Endothelial cell of umbilical vein (primary cell): ENCODE measurements at regions not wholly inside any gene's neighbourhood (a gene's known extent, or its start where the extent isn't known, plus 50 kb on each side); places are given as distances from the start of the nearest gene placed in this dataset.

Source experiments
- BruUV-seq: library from RNA; stranded (reverse); fragments of 400-500 nt; replicated peaks from 2 replicates; lab custom pipeline; 2021; lab: Mats Ljungman, UMichigan
- CTCF ChIA-PET: fragments of 300-600, 350-600 bp; sonication (Branson Sonifier 250); formaldehyde crosslinking; loops from one replicate; lab custom pipeline; 2021; ENCODE audit warnings: antibody characterized with exemption, inconsistent platforms; lab: Charles Lee
- POLR2A ChIA-PET: fragments of 300-600, 350-600 bp; sonication (Branson Sonifier 250); formaldehyde crosslinking; loops from one replicate; lab custom pipeline; 2021; ENCODE audit warnings: antibody characterized with exemption, inconsistent platforms; lab: Charles Lee
- DNase-seq: peaks from one replicate; pipeline ENCODE4 v3.0.0-alpha.2; 2011; ENCODE audit warnings: low read depth, low spot score
- FAIRE-seq: peaks from 2 replicates; lab custom pipeline; 2011; peaks lifted over from hg19 to GRCh38; lab: Jason Lieb, UNC
- H2AFZ ChIP-seq: 2 replicates; pipeline ENCODE4 v1.6.0; 2012; ENCODE audit warnings: low read depth, low read length, control low read depth, inconsistent platforms
- H3K27ac ChIP-seq: 2 replicates; pipeline ENCODE4 v1.5.1; 2011; ENCODE audit warnings: low read depth, mild to moderate bottlenecking, control low read depth, low read length, moderate library complexity; ENCODE audit not compliant: insufficient read depth
- H3K27me3 ChIP-seq, 2 experiments: 2 replicates each; pipeline versions ENCODE4 v1.6.0 to v1.6.1; 2011; ENCODE audit warnings: low read length in 2 of 2, mixed read lengths in 1 of 2; ENCODE audit not compliant: control insufficient read depth in 2 of 2, insufficient read depth in 2 of 2
- H3K36me3 ChIP-seq, 2 experiments: 2 replicates in 1 of 2; 3 replicates in 1 of 2; pipeline ENCODE4 v1.5.1; 2011; ENCODE audit warnings: low read length in 2 of 2, mild to moderate bottlenecking in 1 of 2, moderate library complexity in 1 of 2; ENCODE audit not compliant: control insufficient read depth in 2 of 2, insufficient read depth in 2 of 2; ENCODE audit errors: extremely low read depth in 1 of 2
- H3K4me1 ChIP-seq: 3 replicates; pipeline ENCODE4 v1.5.1; 2011; ENCODE audit warnings: mild to moderate bottlenecking, low read length; ENCODE audit not compliant: control insufficient read depth, insufficient read depth; ENCODE audit errors: extremely low read depth
- H3K4me2 ChIP-seq: 2 replicates; pipeline ENCODE4 v1.6.1; 2011; ENCODE audit warnings: low read length, control low read depth, mixed read lengths; ENCODE audit not compliant: insufficient read depth
- H3K4me3 ChIP-seq, 3 experiments: fragments of 200-600 bp in 1 of 3; sonication (generic), shearing (Covaris generic) in 1 of 3; replicated peaks in 1 of 3; 2 replicates each; pipeline ENCODE4 v1.5.1; 2011 to 2016; ENCODE audit warnings: control low read depth in 3 of 3, low read length in 3 of 3, mild to moderate bottlenecking in 2 of 3, inconsistent platforms in 1 of 3, low read depth in 1 of 3, moderate library complexity in 1 of 3; ENCODE audit not compliant: insufficient read depth in 1 of 3
- H3K79me2 ChIP-seq: 2 replicates; pipeline ENCODE4 v1.6.0; 2012; ENCODE audit warnings: low read length, inconsistent platforms; ENCODE audit not compliant: control insufficient read depth, insufficient read depth
- H3K9ac ChIP-seq: replicated peaks from 2 replicates; pipeline ENCODE3; 2011; ENCODE audit warnings: low read length, control low read depth; ENCODE audit not compliant: insufficient read depth; ENCODE audit errors: extremely low read depth
- H3K9me1 ChIP-seq: replicated peaks from 3 replicates; pipeline ENCODE4 v1.6.0; 2011; ENCODE audit warnings: mild to moderate bottlenecking, low read length; ENCODE audit not compliant: control insufficient read depth, insufficient read depth; ENCODE audit errors: extremely low read depth
- H3K9me3 ChIP-seq: replicated peaks from 2 replicates; pipeline ENCODE4 v1.5.1; 2012; ENCODE audit warnings: low read length, inconsistent platforms; ENCODE audit not compliant: control insufficient read depth, insufficient read depth
- H4K20me1 ChIP-seq: replicated peaks from 2 replicates; pipeline ENCODE3; 2011; ENCODE audit warnings: mild to moderate bottlenecking, low read length; ENCODE audit not compliant: control insufficient read depth, insufficient read depth; ENCODE audit errors: extremely low read depth
- EZH2 ChIP-seq: IDR thresholded peaks from 2 replicates; pipeline ENCODE4 v1.6.1; 2012; ENCODE audit warnings: borderline replicate concordance, low read depth, mild to moderate bottlenecking, moderate library complexity, low read length, inconsistent platforms; ENCODE audit not compliant: severe bottlenecking
- FOS ChIP-seq: IDR thresholded peaks from 2 replicates; pipeline ENCODE4 v1.6.1; 2011; ENCODE audit warnings: mild to moderate bottlenecking, low read length, moderate library complexity, borderline replicate concordance; ENCODE audit not compliant: insufficient read depth
- GATA2 ChIP-seq: IDR thresholded peaks from 2 replicates; pipeline ENCODE4 v1.7.0; 2011; ENCODE audit warnings: low read depth, mild to moderate bottlenecking, moderate library complexity, mixed read lengths, low read length; ENCODE audit not compliant: insufficient read length, insufficient read depth
- JUN ChIP-seq: IDR thresholded peaks from 2 replicates; pipeline ENCODE4 v1.6.1; 2011; ENCODE audit warnings: borderline replicate concordance, low read depth; ENCODE audit not compliant: insufficient read length, insufficient read depth
- MYC ChIP-seq: IDR thresholded peaks from one replicate; pipeline ENCODE4 v1.6.1; 2011; ENCODE audit warnings: mild to moderate bottlenecking, low read depth, low read length
- POLR2A ChIP-seq: IDR thresholded peaks from 2 replicates; pipeline ENCODE4 v1.6.1; 2012; ENCODE audit warnings: low read depth, mild to moderate bottlenecking, control low read depth, low read length
- POLR2AphosphoS5 ChIP-seq: IDR thresholded peaks from 2 replicates; pipeline ENCODE4 v1.6.1; 2012; ENCODE audit warnings: low read depth, mild to moderate bottlenecking, control low read depth, low read length, moderate library complexity; ENCODE audit not compliant: insufficient read depth
- dilution Hi-C: fragments of 300-500 bp; cut with MboI; formaldehyde crosslinking; loops from one replicate; pipeline ENCODE4 v1.15.0; 2019; ENCODE audit warnings: low sequenced_read_pairs; ENCODE audit not compliant: extremely low pct_ligation_motif_present
- intact Hi-C: fragments of 100-400 bp; cut with micrococcal nuclease; formaldehyde crosslinking; loops from one replicate; pipeline ENCODE4 v1.10.0; 2022
- TF ChIP-seq, protein P1 (sequence below), 2 donors: IDR thresholded peaks; 1 replicate in 1 of 2; 2 replicates in 1 of 2; pipeline ENCODE4 v1.5.1; 2011; ENCODE audit warnings: low read length in 2 of 2, mild to moderate bottlenecking in 2 of 2, moderate library complexity in 2 of 2, control low read depth in 1 of 2, inconsistent platforms in 1 of 2, low read depth in 1 of 2; ENCODE audit not compliant: insufficient read depth in 1 of 2; ENCODE audit errors: extremely low read depth in 1 of 2
- TF ChIP-seq, protein P2 (sequence below): IDR thresholded peaks from 2 replicates; pipeline ENCODE4 v1.6.1; 2011; ENCODE audit not compliant: insufficient read depth, insufficient read length

DNA sequence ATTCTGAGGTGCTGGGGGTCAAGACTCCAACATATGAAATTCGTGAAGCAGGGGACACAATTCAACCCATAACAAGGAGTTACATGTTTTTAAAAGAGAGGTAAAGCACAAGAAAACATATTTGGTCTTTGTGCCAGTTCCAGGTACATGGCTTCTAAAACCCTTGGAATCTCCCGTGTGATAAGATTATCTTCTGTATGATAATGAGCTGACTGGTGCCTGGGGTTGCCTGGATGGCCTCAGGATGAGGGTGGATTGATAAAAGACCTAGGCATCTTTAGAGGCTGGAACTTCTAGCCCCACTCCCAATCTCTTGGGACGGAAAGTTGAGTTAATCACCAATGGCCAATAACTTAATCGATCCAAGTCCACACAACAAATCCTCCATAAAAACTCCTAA lies 87.0 kb downstream of the FAM217A start:
- H3K27ac ChIP-seq: no peak overlapping the region
- CTCF ChIA-PET: interaction anchor here (0.8 to 1.2 kb wide), 3 partner anchors 13 to 249 kb away, joined by 3 to 4 read pairs (median 4); partner anchors contain the start of gene FAM50B
- H4K20me1 ChIP-seq: no peaks in the 10 kb centered on the region
- no peaks in the 10 kb centered on the region for H3K27me3 ChIP-seq
- POLR2A ChIA-PET: no interaction called here
- no peak overlapping the region for H3K4me3 ChIP-seq
- TF ChIP-seq JUN: no peak
- no peak for TF ChIP-seq POLR2AphosphoS5
- no peak overlapping the region for H3K9ac ChIP-seq
- H3K36me3 ChIP-seq: no peaks in the 10 kb centered on the region
- DNase-seq: no peak
- no peak overlapping the region for H3K4me2 ChIP-seq
- no peaks in the 10 kb centered on the region for H3K79me2 ChIP-seq
- intact Hi-C loops (loop anchor here (1.0 to 2.0 kb wide), 4 partner anchors 107 to 713 kb away; partner anchors contain the start of gene FAM50B), dilution Hi-C loops (loop anchor here (25.0 kb wide), 1 partner anchor 705 kb away; no protein-coding TSS in a partner anchor)
- H2AFZ ChIP-seq: no peak overlapping the region
- BruUV-seq: no TSS peak
- H3K4me1 ChIP-seq: peaks cover 8% of the 10 kb centered on the region
- no peaks in the 10 kb centered on the region for H3K9me1 ChIP-seq
- no peaks in the 10 kb centered on the region for H3K9me3 ChIP-seq
- no peak for FAIRE-seq

DNA sequence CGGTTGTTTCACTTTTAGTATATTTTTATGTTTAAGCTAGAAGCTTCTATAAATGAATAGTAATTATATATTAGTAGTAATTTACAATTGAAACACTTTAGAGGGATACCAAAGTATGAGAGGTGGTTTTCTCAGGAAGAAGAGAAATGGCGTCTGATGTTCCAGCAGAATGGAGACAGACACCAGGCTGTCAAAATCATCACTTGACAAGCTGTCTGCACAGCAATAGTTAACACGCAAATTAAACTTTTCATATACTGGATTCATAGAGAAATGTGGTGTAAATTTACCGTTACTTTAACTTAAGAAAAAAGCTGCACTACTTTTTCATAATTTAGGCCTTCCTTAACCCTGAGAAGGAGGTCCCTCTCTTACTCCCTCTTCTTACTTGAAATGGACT lies 82.6 kb downstream of the FAM217A start:
- Histone ChIP-seq H3K9me1 (no peaks in the 10 kb centered on the region), H3K4me2 (no peak overlapping the region), H3K4me1 (no peaks in the 10 kb centered on the region), H4K20me1 (no peaks in the 10 kb centered on the region), H3K27ac (no peak overlapping the region), H2AFZ (no peak overlapping the region), H3K79me2 (no peaks in the 10 kb centered on the region), H3K36me3 (no peaks in the 10 kb centered on the region), H3K9me3 (no peaks in the 10 kb centered on the region), H3K4me3 (no peak overlapping the region), H3K27me3 (no peaks in the 10 kb centered on the region), H3K9ac (no peak overlapping the region)
- ChIA-PET CTCF (interaction anchor here (0.6 to 3.9 kb wide), 7 partner anchors 11 to 745 kb away, joined by 3 to 19 read pairs (median 5); no protein-coding TSS in a partner anchor), POLR2A (no interaction called here)
- TF ChIP-seq GATA2 (no peak), FOS (no peak), EZH2 (no peak), POLR2A (no peak), JUN (no peak), MYC (no peak), POLR2AphosphoS5 (no peak)
- TF ChIP-seq, protein P1, sequence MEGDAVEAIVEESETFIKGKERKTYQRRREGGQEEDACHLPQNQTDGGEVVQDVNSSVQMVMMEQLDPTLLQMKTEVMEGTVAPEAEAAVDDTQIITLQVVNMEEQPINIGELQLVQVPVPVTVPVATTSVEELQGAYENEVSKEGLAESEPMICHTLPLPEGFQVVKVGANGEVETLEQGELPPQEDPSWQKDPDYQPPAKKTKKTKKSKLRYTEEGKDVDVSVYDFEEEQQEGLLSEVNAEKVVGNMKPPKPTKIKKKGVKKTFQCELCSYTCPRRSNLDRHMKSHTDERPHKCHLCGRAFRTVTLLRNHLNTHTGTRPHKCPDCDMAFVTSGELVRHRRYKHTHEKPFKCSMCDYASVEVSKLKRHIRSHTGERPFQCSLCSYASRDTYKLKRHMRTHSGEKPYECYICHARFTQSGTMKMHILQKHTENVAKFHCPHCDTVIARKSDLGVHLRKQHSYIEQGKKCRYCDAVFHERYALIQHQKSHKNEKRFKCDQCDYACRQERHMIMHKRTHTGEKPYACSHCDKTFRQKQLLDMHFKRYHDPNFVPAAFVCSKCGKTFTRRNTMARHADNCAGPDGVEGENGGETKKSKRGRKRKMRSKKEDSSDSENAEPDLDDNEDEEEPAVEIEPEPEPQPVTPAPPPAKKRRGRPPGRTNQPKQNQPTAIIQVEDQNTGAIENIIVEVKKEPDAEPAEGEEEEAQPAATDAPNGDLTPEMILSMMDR (IDR thresholded peaks at IDR 0.05; ENCODE audit: extremely low read depth in 1 of 2, insufficient read depth in 1 of 2, low read depth in 1 of 2, low read length in 2 of 2): no peak
- TF ChIP-seq, protein P2, sequence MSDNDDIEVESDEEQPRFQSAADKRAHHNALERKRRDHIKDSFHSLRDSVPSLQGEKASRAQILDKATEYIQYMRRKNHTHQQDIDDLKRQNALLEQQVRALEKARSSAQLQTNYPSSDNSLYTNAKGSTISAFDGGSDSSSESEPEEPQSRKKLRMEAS: no peak
- no peak for DNase-seq
- no TSS peak for BruUV-seq
- intact Hi-C loops: no loop called here
- dilution Hi-C loops: loop anchor here (25.0 kb wide), 1 partner anchor 709 kb away; no protein-coding TSS in a partner anchor
- FAIRE-seq: no peak
